ENCODE measurements at regions not wholly inside any gene's neighbourhood (a gene's known extent, or its start where the extent isn't known, plus 50 kb on each side); places are given as distances from the start of the nearest gene placed in this dataset.

GRCh38 chr3:22585504-22585903 is 617.6 kb upstream of the UBE2E2 start:
- TF ChIP-seq, protein P1, sequence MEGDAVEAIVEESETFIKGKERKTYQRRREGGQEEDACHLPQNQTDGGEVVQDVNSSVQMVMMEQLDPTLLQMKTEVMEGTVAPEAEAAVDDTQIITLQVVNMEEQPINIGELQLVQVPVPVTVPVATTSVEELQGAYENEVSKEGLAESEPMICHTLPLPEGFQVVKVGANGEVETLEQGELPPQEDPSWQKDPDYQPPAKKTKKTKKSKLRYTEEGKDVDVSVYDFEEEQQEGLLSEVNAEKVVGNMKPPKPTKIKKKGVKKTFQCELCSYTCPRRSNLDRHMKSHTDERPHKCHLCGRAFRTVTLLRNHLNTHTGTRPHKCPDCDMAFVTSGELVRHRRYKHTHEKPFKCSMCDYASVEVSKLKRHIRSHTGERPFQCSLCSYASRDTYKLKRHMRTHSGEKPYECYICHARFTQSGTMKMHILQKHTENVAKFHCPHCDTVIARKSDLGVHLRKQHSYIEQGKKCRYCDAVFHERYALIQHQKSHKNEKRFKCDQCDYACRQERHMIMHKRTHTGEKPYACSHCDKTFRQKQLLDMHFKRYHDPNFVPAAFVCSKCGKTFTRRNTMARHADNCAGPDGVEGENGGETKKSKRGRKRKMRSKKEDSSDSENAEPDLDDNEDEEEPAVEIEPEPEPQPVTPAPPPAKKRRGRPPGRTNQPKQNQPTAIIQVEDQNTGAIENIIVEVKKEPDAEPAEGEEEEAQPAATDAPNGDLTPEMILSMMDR (IDR thresholded peaks at IDR 0.05): no peak
- TF ChIP-seq EP300 (IDR thresholded peaks at IDR 0.05) (no peak), PHF8 (IDR thresholded peaks at IDR 0.05; ENCODE audit: borderline replicate concordance, low read depth) (no peak), HDAC2 (IDR thresholded peaks at IDR 0.05) (no peak), ZNF302 (CRISPR knock-in tag; IDR thresholded peaks at IDR 0.05) (no peak), MYC (IDR thresholded peaks at IDR 0.05; ENCODE audit: borderline replicate concordance, low read length) (no peak), RAD21 (conservative IDR thresholded peaks at IDR 0.05 in 1 of 2, IDR thresholded peaks at IDR 0.05 in 1 of 2) (no peak)
- TF ChIP-seq, protein P2, sequence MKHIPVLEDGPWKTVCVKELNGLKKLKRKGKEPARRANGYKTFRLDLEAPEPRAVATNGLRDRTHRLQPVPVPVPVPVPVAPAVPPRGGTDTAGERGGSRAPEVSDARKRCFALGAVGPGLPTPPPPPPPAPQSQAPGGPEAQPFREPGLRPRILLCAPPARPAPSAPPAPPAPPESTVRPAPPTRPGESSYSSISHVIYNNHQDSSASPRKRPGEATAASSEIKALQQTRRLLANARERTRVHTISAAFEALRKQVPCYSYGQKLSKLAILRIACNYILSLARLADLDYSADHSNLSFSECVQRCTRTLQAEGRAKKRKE (CRISPR knock-in tag; IDR thresholded peaks at IDR 0.05; ENCODE audit: low read depth): no peak
